ENCODE measurements at regions not wholly inside any gene's neighbourhood (a gene's known extent, or its start where the extent isn't known, plus 50 kb on each side); places are given as distances from the start of the nearest gene placed in this dataset.

DNA sequence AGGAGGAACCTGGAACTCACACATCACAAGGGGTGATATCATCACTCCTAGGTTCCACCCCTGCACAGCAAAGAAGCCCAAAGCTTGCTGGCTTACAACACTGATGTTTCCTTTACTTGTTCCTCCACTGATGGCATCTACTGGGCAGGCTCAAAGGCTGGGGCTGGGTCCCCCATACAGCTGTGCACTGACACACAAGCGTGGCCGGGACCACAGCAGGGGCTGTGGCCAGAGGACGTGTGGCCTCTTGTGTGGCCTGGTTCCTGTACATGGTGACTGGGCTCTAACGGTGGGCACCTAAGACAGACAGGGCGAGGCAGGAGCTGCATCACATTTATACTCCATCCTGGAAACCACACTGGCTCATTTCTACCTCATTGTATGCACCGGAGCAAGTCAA is 264.4 kb upstream of the FOXF1 start:
- H3K79me2 ChIP-seq (ENCODE audit: insufficient read depth, low read length): no peaks in the 10 kb centered on the region
- TF ChIP-seq CBX3 (IDR thresholded peaks at IDR 0.05; ENCODE audit: low read depth) (no peak), FOSL1 (IDR thresholded peaks at IDR 0.05; ENCODE audit: low read depth) (no peak), TCF7L2 (IDR thresholded peaks at IDR 0.05; ENCODE audit: borderline replicate concordance, extremely low read depth, insufficient read depth, insufficient read length) (no peak), POLR2A (IDR thresholded peaks at IDR 0.05; ENCODE audit: borderline replicate concordance, extremely low read depth, insufficient read depth, insufficient read length) (no peak), ZNF274 (IDR thresholded peaks at IDR 0.05; ENCODE audit: low read depth, low read length) (no peak), EZH2 (IDR thresholded peaks at IDR 0.05) (no peak), ZFX (IDR thresholded peaks at IDR 0.05) (no peak)
- TF ChIP-seq, protein P1, sequence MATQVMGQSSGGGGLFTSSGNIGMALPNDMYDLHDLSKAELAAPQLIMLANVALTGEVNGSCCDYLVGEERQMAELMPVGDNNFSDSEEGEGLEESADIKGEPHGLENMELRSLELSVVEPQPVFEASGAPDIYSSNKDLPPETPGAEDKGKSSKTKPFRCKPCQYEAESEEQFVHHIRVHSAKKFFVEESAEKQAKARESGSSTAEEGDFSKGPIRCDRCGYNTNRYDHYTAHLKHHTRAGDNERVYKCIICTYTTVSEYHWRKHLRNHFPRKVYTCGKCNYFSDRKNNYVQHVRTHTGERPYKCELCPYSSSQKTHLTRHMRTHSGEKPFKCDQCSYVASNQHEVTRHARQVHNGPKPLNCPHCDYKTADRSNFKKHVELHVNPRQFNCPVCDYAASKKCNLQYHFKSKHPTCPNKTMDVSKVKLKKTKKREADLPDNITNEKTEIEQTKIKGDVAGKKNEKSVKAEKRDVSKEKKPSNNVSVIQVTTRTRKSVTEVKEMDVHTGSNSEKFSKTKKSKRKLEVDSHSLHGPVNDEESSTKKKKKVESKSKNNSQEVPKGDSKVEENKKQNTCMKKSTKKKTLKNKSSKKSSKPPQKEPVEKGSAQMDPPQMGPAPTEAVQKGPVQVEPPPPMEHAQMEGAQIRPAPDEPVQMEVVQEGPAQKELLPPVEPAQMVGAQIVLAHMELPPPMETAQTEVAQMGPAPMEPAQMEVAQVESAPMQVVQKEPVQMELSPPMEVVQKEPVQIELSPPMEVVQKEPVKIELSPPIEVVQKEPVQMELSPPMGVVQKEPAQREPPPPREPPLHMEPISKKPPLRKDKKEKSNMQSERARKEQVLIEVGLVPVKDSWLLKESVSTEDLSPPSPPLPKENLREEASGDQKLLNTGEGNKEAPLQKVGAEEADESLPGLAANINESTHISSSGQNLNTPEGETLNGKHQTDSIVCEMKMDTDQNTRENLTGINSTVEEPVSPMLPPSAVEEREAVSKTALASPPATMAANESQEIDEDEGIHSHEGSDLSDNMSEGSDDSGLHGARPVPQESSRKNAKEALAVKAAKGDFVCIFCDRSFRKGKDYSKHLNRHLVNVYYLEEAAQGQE (IDR thresholded peaks at IDR 0.05; ENCODE audit: low read depth): no peak
- POLR2A ChIA-PET: no interaction called here
- H3K36me3 ChIP-seq (ENCODE audit: control insufficient read depth in 1 of 2, insufficient read depth in 2 of 2, low read length in 2 of 2): no peaks in the 10 kb centered on the region
- H3K4me1 ChIP-seq (ENCODE audit: control insufficient read depth in 1 of 2, insufficient read depth in 2 of 2, low read length in 2 of 2): no peaks in the 10 kb centered on the region
- no peak overlapping the region for H3K4me3 ChIP-seq (replicated peaks in 1 of 2; ENCODE audit: low read depth in 1 of 2, low read length in 2 of 2)
- H3K9ac ChIP-seq (ENCODE audit: low read length): no peak overlapping the region
- intact Hi-C loops (cut with micrococcal nuclease): no loop called here
- no peaks in the 10 kb centered on the region for H3K9me3 ChIP-seq (ENCODE audit: control insufficient read depth in 1 of 2, insufficient read depth in 1 of 2, low read depth in 1 of 2, low read length in 2 of 2)
- H3K27me3 ChIP-seq (ENCODE audit: insufficient read depth, low read length): peaks cover 47% of the 10 kb centered on the region
- H3K4me2 ChIP-seq (ENCODE audit: low read length): no peak overlapping the region
- no peak overlapping the region for H3K27ac ChIP-seq (ENCODE audit: low read depth, low read length)
- DNase-seq (ENCODE audit: low read depth, low spot score): no peak
- BruUV-seq (replicated peaks): no TSS peak
- RAD21 ChIA-PET (ENCODE audit: low non-redundant PET in 1 of 2, low total read pairs in 2 of 2, uncharacterized antibody in 2 of 2, unreplicated experiment in 2 of 2): no interaction called here
- CTCF ChIA-PET: no interaction called here
- H3K9me2 ChIP-seq (ENCODE audit: insufficient read depth): no peaks in the 10 kb centered on the region
- ATAC-seq: no peak
- no peaks in the 10 kb centered on the region for H4K20me1 ChIP-seq (ENCODE audit: insufficient read depth)
- no peak overlapping the region for H2AFZ ChIP-seq (ENCODE audit: low read depth, low read length, poor library complexity, severe bottlenecking)
